ENCODE measurements at regions not wholly inside any gene's neighbourhood (a gene's known extent, or its start where the extent isn't known, plus 50 kb on each side); places are given as distances from the start of the nearest gene placed in this dataset.

- DNase-seq, result no peak
Observed at GRCh38 chr7:106606120-106606519, 54.8 kb downstream of the CCDC71L start.

DNA sequence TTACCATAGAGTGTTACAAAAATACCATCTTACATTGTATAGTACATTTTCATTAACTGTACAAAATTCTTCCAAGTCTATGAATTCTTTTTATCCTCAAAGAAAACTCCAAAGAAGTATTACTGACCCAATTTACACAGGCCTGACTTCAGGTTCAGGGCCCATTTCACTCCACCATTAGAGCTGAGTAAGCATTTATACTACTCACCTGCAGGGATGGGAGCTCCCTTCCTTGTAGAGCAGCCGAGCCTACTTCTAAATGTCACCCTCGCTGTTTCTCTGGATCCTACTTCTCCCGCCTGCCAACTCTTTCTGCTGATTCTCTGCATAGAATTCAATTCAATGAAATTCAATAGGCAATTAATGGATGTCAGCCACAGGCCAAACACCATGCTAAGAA is 56.0 kb downstream of the CCDC71L start:
- no peak for DNase-seq

DNA sequence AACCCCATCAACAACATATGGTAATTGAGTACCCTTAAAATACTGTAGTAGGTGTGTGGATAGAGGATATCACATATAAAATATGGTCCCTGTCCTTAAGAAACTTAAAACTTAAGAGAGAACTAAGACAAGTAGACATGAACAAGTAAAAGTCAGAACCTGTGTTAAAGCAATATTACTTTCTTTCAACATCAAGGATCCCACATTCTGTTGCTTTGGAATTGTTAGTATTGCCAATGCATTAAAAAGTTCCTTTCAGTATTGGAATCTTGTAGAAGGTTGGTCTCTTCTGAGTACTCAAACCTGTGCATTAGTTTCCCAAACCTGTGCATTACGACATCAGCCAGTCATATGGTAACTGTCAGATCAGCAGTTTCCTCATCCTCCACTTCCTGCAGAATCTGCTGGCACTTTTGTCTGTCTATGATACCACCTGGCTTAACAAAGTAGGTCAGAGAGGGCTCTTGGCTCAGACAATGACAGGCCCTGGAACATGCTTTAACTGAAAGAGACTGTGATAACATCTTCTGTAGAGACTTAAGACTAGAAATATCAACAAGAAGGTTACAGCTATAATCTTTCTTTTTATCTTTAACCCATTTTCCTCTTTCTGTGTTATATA is 56.5 kb downstream of the CCDC71L start:
- DNase-seq, result no peak

DNA sequence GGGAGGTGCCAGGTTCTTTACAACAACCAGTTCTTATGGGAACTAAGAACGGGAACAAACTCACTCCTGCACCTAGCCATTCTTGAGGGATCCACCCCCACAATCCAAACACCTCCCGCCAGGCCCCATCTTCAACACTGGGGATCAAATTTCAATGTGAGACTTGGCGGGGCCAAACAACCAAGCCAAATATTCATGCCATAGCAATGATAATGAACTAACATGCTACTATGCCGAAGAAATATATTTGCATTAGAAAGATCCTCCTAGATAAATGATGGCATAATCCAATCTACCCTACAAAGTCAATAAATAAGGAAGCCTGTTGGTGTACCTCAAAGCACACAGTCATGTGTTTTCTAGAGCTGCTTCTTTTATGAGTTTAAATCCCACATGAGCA is 57.6 kb downstream of the CCDC71L start:
- DNase-seq, result no peak

DNA sequence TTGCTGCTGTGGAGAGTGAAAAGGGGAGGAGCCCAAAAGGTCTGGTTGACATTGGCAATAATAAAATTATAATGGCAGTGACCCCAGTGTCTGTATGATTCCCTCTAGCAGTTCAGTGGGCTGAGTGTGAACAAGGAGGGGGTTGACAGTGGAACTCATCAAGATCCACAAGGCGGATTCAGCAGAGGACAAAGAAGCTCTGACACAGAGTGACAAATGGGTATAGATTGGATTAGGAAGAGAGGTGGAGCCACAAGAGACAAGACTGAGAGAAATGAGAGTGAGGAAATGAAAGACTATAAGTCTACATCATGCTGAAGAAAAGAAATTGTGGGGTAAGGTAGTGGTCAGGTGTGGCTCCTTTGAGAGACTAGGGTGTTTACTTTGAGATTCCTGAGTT is 58.9 kb downstream of the CCDC71L start:
- no peak for DNase-seq

GRCh38 chr7:106600569-106601373 is 60.2 kb downstream of the CCDC71L start:
- no peak for DNase-seq

DNA sequence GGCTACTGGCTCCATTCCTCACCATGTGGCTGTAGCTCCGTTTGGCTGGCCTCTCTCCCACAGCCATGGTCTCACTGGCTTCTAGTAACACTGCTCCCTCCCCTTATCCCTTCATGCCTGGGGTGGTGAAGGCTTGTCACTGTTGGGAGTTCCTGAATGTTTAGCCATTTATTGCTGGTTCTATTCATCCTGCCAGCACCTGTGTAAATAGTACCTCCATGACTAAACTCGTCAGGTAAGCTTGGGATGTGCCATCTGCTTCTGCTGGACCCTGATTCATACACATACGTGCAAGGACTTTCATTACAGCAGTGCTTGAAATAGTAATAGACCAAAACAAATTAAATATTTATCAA is 61.6 kb downstream of the CCDC71L start:
- no peak for DNase-seq

GRCh38 chr7:106598663-106599342 is 62.2 kb downstream of the CCDC71L start:
- peak; percentile 93 for DNase-seq

- peak; percentile 55 to 75 for DNase-seq
Observed at GRCh38 chr7:106597751-106598546, 63.0 kb downstream of the CCDC71L start.

DNA sequence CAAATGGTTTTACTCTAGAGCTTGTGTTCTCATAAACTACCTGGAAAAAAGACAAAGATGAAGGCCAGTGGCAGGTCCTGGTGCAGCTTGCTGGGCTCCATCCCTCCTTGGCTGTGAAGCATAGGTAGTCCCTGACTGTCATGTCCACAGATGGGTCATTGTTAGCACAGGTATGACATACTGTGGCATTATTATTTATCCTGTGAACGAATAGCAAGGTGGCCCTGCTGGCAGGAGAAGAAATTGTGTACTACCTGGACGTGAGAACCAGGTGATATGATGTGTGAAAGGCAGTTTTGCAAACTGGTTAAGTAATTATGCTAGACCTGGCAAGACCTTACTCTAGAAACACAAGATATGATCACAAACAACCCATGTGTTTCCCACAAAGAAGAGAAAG is 63.9 kb downstream of the CCDC71L start:
- DNase-seq, result no peak

- no peak for DNase-seq
Observed at GRCh38 chr7:106595922-106596321, 65.0 kb downstream of the CCDC71L start.

DNA sequence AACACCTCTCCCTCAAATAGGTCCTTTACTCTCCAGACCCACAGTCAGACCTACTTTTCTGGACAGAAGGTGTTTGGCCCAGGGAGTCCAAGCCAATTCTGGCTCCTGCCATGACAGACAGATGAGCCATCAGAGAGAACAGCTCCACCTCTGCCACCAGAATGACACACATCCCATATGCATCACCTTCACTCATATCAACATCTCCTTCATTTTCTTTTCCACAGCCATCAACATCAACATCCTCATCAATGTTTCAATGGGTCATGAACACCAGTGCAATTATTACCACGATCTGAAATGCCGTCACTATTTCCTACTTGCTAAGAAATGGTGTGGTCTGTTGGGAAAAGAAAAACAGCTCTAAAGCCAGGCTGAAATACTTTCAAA is 67.9 kb downstream of the CCDC71L start:
- no peak for DNase-seq

GRCh38 chr7:106592282-106593027 is 68.5 kb downstream of the CCDC71L start:
- DNase-seq, result no peak

DNA sequence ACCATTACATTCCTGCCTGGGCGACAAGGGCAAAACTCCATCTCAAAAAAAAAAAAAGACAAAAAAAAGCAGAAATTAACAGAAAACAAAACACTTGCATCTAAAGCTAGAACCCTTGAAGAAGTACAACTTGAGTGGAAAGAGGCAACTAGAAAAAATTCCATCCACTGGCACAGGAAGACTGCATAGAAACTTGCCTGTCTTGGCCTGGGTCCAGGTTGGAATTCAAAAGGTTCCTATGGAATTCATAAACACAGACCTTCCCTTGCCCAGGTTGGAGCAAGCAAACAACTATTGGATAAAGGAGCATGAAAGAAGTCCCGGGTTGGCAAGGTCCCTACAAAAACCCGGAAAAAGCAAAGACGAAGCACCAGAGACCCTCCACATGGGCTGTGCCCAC is 69.8 kb downstream of the CCDC71L start:
- DNase-seq, result no peak

DNA sequence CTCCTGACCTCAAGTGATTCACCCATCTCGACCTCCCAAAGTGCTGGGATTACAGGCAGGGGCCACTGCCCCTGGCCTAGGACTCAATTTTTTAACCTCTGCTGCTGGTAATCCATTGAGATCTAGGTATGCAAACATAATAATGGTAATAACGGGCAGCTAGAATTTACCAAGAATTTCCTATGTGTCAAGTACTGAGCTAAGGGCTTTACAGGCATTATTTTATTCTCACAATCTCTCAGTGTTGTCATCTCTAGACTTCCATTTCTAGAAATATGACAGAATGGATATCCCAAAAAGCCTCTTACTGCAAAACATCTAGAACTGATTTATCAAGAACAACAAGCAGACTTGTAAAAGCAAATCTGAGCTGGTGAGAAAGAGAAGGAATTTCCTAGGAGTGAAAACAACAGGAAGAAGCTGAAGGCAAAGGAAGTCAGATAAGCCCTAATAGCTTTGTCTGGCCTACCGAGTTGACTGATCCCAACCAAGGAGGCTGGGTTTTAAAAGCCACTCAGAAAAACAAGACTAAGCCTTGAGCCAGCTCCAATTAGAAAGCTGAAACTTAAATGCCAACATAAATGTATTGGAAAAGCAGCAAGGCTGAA is 70.6 kb downstream of the CCDC71L start:
- DNase-seq, result no peak

- no peak for DNase-seq
Observed at GRCh38 chr7:106589198-106589879, 71.6 kb downstream of the CCDC71L start.

DNA sequence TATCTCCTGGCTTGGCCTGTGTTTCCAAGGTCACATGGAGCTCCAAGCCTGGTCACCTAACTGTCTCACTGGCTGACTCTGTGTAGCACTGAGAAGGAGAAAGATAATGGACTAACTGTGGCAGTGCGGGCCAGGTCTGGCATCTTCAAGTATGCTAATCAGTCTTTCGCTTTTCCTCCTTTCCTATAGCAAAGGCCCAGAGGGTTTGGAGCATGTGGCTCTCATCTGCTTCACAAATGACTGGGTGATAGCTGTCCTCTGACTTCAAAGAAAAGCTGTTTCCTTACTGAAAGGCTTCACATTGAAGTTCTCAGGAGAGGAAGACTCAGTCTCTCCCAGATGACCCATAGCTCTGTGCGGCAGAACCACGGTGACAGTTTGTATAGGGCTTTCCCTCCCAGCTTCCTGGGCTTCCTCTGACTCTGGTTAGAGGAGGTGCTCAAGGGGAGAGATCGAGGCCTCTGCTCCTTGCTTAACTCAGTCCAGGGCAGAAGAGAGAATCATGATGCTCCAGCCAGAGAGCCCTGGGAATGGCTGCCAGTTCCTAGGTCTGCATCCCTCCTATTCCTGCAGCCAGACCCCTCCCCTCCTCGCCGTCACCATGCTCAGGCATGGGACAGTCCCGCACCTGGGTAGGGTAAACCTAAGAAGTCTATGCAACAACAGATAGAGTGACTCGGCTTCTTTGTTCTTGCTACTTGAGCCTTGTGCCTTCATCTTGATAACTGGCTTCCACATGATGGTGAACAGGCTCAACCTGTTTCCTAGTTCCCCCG is 72.3 kb downstream of the CCDC71L start:
- no peak for DNase-seq

DNA sequence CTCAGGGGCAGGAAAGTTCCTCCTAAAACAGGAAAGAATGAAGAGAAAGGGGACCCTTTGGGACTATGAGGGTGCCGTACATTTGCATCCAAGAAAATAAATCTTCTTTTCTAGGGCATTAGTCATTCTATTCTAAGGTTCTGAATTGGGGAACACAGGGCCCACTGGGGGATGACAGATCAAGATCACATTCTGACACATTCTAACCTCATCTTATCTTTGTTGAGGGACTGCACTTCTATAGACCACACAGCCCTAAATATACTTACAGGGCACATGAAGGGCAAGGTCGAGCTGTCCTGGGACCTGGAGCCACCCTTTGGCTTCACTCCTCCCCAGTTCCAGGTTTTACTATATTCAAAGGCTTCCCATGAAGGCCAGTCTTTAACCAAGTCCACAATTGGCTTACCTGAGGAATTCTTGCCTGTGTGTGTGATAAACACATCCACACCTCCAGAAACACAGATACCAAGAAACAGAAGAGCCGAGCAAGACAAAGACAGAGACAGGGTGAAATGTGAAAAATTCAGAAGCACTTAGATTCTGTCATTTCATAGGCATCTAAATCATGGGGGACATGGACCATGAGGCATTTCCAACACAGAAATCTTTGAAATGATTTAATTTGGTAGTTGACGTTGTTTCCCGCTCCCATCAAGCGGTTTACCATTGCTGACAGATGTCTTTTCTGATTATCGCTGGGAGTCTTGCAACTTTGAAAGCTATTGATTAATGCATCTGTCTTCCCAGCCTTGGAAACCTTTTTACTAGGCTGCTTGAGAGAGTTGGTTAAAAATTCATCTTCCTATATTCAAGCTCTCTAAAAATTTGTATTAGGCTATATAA is 75.8 kb downstream of the CCDC71L start:
- DNase-seq, result no peak

Measured in inflammatory macrophage treated with lipopolysaccharide for 1 hour (primary cell).